ENCODE measurements at regions not wholly inside any gene's neighbourhood (a gene's known extent, or its start where the extent isn't known, plus 50 kb on each side); places are given as distances from the start of the nearest gene placed in this dataset.
"Not testable (repeated sequence)": the region's sequence is repeated elsewhere in the genome, so short reads cannot be mapped to it uniquely, and the experiment has no call there.

DNA sequence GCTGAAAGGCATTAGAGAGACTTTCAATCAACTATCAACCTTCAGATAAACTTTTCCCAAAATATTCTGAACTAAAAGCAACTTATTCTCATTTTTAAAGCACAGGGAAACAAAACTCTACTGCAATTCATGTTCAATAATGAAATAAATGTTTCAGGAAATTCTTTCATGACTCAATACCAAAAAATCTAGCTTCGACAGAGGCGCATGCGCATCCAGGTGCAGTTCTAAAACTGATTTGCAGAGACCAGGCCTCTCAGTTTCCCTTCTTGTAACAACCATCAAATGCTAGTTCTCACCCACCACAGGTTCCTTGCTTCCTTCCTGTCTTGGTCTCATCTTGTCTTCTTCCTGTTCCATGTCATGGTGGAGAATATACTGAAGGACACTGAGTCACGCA, 55.3 kb upstream of the NRBF2 start:
- no peak for DNase-seq

DNA sequence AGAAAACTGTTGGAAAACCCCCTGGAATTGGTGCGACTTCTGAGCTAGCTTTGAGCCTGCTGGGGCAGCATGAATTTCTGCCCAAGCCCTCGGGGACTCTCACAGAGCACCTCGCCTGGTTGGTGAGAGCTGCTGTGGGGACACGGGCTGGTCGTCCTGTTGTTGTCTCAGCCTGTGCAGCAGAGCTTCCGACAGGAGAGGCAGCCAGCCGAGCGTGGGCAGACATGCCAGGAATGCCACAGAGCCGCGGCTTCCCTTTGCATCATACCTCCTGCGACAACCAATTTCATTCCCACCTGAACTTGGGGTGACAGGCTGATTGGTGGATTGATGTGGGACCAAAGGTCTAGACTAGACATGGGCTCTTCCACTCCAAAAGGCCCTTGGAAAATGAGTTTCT, 60.2 kb upstream of the NRBF2 start:
- no peak for DNase-seq

DNA sequence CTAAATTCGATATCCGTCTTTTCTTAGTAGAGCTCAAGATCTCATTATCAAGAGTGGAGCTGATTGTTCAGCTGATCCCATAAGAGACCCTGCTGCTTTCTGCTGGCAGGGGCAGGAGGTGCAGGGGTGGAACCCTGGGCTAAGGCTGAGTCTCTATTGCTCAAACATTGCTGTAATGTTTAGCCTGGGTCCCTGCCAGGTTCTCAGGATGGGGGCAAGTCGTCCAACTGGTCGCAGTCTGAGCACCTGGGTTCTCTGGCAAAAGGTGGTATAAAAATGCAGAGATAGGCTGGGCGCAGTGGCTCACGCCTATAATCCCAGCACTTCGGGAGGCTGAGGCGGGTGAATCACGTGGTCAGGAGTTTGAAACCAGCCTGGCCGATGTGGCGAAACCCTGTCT, 62.0 kb upstream of the NRBF2 start:
- DNase-seq = no peak

DNA sequence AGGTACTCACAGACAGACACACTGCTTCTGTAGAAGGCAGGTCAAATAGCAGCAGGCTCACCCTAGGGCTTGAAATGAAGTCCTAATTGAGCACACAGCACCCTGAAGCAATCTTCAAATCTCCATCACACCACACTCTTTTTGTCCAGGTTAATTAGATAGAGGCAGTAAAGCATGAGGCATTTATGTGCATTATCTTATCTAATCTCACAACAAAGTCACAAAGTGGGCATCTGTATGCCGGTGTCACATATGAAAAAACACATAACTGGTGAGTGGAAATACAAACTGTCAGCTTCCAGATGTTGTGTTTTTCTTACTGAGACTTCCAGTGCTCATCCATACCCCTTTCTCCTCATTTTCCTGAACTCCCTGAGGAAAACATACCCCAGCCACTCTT, 63.8 kb upstream of the NRBF2 start:
- no peak for DNase-seq

DNA sequence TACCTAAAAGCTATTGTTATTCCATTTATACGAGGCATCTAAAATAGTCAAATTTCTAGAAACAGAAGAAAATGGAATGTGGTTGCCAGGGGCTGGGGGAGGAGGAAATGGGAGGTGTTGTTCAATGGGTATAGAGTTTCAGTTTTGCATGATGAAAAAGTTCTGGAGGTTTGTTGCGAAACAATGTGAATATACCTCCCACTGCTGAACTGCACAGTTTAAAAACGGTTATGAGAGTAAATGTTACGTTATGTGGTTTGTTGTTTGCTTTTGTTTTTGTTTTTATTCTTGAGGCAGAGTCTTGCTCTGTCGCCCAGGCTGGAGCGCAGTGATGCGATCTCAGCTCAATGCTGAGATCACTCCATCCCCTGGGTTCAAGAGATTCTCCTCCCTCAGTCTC, 64.9 kb upstream of the NRBF2 start:
- DNase-seq = peak; percentile 72

DNA sequence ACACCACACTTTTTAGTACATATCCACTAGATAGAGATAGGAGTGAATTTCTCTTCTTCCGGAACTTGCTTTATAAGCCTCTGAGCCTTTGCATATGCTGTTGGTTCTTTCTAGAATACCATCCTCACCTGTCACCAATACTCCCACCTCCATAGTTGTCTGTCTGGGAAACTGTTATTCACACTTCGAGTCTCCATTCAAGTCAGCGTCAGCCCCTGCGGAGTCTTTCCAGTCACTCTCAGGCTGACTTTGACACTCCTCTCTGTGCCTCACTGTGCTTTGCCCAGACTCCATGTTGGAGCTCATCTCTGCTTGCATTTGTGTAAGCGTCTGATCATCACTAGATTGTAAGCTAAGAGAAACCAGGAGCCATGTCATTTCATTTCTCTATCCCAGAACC, 66.5 kb upstream of the NRBF2 start:
- no peak for DNase-seq

DNA sequence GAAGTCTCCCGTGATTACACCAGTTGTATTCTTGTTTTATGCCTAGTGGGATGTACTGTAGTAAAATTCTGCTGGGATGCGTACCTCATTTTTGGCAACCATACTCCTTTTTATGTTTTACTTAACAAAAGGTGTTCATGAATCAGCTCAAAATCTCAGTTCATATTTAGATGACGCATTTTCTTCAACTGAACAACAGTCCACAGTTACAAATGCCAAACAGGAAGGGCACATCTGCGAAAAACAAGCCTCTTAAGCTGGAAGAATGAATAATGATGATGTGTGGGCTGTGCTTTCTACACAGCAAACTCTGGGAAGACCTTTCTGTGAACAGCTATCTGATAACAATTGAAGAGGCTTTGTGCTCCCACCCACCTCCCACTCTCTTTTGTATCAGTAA, 68.4 kb upstream of the NRBF2 start:
- no peak for DNase-seq

DNA sequence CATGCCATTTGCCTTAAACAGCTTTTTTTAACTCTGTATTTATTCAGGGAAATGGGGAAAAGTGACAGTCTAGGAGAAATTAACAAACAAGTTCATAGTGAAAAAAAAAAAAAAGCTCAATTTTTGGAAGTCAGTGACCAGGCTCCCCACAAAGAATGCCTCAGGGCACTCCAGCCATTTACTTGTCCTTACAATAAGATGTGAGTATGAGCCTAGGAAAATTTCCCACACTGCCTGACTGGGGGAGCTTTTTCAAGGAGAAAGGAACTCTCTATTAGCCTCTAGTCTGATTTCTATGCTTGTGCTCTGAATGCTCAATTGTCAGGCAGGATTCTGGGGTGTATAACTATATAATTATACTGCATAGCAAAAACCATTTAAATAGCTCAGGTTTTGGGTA, 74.9 kb upstream of the NRBF2 start:
- DNase-seq = no peak

DNA sequence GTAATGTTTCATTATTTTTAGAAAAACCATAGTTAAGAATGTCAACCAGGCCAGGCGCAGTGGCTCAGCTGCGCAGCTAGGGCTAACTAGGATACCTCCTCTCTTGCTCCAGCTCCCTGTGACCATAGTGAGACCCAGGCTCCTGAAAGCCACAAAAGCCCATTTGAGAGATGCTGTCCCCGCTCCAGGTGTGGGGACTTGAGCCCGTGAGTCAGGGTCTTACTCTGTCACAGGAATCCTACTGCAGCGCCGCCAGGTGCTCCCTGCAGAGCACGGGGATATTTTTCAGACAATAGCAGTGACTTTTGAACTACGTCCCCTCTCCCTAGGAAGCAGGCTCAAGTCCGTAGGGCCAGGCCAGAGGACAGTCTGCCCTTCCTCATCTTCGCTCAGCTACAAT, 75.6 kb upstream of the NRBF2 start:
- no peak for DNase-seq

DNA sequence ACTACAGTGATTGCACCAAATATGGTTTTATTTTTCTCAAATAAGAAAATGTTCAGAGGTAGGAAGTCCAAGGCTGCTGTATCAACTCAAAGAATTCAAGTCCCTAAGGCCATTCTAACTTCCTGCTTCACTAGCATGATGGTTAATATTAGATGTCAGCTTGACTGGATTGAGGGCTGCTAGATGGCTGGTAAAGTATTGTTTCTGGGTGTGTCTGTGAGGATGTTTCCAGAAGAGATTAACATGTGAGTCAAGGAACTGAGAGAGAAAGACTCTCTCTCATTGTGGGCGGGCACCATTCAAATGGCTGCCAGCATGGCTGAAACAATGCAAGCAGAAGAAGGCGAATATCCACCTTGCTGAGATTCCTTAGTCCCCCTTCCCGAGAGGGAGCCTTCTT, 77.4 kb upstream of the NRBF2 start:
- DNase-seq = no peak

DNA sequence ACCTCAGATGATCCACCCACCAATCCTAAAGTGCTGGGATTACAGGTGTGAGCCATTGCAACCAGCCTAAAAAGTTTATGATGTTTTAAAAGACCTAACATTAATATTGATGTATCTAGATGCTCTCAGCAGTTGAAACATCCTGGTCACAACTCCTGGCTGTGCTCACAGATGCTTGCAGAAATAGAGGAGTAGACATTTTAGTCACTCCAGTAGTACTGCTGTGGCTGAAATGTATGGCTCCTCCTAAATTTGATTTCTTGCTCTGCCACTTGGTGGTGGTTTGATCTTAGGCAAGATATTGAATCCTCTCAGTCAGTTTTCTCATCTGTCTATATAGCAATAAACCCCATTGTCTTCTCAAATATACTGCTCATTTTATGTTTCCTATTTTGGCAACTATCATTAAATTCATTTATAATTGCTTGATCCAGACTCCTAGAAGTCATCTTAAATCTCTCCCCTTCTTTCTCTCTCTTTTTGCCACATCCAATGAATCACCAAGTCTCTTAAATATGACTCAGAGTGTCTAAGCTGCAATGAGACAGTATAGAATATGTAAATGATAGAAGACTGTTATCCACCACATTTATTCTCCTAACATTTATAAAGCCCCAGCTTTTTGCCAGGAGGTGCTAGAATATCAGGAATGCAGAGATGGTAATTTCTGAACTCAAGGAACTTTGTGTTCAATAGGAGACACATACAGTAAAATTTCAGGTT, 78.1 kb upstream of the NRBF2 start:
- DNase-seq = no peak

DNA sequence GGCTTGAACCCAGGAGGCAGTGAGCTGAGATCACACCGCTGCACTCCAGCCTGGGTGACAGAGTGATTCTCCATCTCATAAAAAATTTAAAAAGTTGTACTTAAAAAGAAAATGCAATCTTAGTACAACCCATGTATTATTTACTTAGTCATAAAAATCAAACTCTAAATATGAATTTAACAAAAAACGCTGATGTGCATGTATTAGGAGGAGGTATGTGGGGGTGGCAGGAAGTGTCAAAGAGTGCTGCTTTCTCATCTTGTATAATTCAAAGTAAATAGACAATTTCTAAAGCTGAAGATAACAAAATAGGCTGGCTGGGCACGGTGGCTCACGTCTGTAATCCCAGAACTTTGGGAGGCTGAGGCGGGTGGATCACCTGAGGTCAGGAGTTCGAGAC, 81.0 kb upstream of the NRBF2 start:
- DNase-seq = no peak

DNA sequence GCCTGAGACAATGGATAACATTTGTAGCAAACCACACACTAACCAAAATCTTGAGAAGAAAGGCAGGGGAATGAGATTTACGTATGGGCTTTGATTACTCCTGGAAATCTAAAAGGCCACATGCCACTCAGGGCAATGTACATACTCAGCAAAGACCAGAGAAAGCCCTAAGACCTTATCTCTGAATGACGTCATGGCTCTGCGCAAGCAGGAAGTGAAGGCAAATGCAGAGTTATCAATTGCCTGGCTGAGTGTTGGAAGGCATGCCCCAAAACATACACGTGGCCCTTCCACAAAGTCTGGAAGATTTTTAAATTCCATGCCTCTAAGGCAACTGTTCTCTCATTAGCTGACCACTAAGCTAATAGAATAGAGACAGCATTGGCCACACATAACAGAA, 90.9 kb upstream of the NRBF2 start:
- DNase-seq = no peak

DNA sequence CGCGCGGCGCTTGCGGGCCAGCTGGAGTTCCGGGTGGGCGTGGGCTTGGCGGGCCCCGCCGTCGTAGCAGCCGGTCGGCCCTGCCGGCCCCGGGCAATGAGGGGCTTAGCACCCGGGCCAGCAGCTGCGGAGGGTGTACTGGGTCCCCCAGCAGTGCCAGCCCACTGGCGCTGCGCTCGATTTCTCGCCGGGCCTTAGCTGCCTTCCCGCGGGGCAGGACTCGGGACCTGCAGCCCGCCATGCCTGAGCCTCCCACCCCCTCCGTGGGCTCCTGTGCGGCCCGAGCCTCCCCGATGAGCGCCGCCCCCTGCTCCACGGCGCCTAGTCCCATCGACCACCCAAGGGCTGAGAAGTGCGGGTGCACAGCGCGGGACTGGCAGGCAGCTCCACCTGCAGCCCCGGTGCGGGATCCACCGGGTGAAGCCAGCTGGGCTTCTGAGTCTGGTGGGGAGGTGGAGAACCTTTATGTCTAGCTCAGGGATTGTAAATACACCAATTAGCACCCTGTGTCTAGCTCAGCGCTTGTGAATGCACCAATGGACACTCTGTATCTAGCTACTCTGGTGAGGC, 99.4 kb upstream of the NRBF2 start:
- not testable (repeated sequence) for DNase-seq

DNA sequence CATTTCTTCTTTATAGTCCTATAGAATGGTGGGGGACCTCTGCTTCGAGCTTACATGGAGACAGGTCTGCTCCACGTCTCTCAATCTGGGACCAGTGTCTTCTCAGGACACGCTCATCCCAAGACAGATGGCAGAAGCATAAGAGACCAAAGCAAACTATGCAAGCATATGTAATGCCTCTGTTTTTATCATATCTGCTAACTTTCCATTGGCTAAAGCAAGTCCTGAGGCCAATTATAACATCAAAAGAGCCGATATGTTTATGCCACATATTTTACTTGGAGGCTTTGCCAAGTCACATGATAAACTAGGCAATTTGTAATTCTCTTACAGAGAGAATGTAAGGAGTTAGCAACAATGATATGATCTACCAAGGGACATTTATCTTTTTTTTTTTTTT, 102.6 kb upstream of the NRBF2 start:
- DNase-seq = no peak

DNA sequence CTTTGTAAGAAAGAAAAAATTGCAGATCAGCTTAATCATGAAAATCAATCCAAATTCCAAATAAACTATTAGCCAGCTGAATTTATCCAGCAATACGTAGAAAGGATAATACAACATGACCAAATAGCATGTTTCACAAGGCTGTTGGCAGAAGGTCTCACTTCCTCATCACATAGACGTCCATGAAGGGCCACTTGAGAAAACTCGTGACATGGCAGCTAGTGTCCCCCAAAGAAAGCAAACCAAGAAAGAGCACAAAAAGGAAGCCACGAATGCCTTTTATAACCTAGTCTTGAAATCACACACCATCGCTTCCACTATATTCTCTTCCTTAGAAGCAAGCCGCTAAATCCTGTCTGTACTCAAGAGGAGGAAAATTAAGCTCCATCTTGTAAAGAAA, 105.6 kb upstream of the NRBF2 start:
- DNase-seq = no peak

DNA sequence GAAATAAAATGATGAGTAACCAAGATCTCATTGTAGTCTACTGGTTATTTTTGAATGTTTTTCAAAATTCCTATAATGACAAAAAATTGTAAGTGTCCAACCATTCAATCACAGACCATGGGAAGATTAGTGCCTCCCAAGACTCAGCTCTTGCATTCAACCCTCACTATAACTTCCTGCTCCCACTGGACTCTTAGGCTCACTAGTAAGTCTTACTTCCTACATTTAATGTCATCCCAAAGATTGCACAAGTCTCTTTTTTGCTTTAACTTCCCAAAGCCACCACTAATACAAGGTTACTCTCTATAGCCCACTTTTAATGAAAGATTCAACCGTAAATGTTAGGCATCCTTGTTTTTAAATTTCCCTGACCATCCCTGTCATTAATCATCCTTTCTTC, 111.9 kb upstream of the NRBF2 start:
- no peak for DNase-seq

DNA sequence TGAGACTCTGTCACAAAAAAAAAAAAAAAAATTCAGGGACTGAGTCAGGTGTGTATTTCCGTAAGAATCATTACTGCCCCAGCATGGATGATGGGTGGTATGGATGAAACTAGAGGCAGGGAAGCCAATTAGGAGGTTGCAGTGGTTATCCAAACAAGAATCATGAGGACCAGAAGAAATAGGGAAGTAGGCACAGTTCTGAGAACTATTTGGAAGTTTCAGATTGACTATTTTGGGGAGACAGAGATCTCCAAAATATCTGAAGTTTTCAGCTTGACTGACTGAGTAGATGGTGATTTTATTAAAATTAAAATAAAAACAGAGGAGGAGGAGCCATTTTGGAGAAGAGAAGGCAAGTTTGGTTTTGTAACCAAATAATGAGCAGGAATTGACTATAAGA, 119.4 kb upstream of the NRBF2 start:
- no peak for DNase-seq

DNA sequence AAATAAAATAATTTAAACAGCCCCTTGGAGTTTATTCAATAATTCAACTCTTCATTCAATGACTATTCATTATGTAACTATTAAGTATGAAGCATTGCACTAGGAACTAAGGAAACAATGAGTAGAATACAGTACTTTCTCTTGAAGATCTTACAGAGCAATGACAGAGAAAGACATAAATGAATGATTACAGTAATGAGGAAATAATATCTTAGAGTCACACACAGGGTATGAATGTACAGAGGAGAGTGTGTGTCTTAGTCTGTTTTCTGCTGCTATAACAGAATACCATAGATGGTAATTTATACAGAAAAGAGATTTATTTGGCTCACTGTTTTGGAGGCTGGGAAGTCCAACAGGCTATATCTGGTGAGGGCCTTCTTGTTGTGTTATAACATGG, 120.5 kb upstream of the NRBF2 start:
- no peak for DNase-seq

DNA sequence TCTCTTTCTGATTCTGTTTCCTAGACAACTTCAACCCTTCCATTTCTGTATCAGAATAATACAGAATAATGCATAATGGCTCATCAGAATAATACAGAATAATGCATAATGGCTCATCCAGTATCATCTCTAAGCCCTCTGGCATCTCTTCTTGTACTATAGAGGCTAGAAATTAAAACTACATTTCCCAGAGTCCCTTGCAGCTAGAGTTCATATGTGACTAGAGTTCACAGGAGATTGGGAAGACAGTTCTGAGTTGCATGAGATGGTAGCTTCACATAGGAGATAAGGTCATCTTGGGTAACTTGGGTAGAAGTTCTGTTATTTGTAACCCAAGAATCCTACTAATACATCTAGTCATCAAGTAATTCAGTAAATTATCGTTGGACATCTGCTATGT, 122.9 kb upstream of the NRBF2 start:
- DNase-seq = no peak

DNA sequence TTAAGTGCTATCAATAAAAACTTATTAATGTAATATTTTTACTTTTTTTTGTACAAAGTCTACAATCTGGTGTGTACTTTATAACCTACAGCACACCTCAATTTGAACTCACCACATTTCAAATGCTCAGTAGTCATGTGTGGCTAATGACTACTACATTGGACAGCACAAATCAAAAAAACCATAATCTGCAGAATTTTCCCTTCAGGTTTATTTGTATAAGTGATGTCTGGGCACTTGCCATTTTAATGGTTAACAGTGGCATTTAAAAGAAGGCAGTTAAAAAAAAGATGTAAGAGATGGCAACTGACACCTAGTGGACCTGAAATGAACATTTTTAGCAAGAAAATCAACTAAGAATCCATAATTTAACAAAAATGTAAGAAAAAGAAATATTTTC, 124.6 kb upstream of the NRBF2 start:
- no peak for DNase-seq

DNA sequence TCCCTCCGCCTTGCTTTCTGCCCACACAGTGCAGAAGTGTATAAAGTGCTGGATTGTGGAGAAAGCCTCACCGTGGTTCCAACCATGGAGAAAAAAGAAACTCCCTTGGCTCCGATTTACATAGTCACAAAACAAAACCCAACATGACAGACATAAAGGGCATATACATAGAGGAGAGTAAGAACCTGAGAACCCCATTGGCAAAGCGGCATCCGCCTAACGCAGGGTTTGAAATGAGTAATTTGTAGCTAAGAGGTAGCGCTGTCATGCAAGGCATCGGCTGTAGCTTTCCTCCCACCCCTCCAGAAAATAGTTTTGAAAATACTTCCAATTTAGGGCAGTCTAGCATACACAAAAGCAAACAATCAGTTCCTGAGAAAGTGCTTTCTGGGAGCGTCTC, 126.0 kb upstream of the NRBF2 start:
- peak; percentile 58 for DNase-seq

DNA sequence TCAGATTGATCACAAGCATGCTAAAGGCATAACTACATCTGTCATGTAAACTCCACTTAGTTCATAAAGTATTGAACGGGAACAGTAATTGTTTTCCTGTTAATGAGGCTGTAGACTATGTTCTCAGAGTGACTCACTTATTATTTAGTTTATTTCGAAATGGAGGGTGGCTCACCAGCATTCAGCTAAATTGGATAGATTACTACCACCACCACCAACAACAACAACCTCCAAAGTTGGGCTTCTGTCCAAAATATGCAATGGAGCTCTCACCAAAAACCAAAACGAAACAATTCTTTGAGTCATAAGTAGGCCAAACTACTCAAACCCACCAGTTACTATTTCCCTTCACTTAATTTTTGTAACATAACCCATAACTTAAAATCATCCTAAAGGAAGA, 127.9 kb upstream of the NRBF2 start:
- DNase-seq = peak; percentile 59

DNA sequence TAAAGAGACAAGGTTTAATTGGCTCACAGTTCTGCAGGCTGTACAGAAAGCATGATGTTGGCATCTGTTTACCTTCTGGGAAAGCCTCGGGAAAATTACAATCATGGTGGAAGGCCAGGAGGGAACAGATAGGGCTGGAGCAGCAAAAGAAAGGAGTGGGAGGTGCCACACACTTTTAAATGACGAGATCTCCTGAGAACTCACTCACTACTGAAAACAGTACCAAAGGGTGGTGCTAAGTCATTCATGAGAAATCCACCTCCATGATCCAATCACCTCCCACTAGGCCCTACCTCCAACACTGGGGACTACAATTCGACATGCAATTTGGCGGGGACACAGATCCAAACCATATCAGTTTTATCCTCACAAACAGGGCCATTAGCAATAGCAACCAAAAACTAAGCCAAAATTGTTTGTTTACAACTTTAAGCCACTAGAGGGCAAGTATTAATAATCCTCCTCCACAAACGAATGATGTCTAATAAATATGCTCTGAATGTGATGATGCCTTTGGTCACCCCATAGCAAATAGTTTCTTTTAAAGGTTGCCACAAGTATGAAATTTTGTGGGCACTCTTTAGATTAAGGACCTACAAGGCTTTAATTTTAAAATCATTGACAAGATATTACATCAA, 129.2 kb upstream of the NRBF2 start:
- no peak for DNase-seq

DNA sequence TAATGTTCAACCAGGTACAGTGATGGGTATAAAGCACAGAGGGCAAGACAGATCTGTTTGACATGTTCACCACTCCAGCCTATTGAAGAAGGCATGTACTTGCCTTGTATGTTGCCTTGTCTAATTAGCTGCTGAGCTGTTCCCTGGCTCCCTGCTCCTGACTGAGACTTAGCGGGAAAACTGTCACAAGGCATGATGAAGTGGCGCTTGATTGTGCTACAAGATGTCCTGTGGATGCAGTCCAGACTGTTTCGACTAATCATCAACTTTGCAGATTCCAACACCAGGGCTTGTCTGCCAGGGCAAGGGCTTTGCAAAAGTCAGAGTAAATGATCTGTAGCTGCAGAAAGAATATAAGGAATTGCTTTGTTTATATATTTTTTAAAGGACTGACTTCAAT, 136.2 kb upstream of the NRBF2 start:
- no peak for DNase-seq
